SK-N-SH treated with all-trans-retinoic acid at 6 μM for 48 hours (cell line): ENCODE measurements at regions not wholly inside any gene's neighbourhood (a gene's known extent, or its start where the extent isn't known, plus 50 kb on each side); places are given as distances from the start of the nearest gene placed in this dataset.

Experiments
- RARB ChIP-seq: fragments of 250-450 bp; sonication (Bioruptor Pico); IDR thresholded peaks from 2 replicates; pipeline ENCODE4 v1.8.0; 2021; ENCODE audit warnings: mild to moderate bottlenecking, moderate library complexity
- SNAI2 ChIP-seq: fragments of 250-450 bp; sonication (Bioruptor Pico); IDR thresholded peaks from 2 replicates; pipeline ENCODE4 v1.5.0; 2020; ENCODE audit warnings: mild to moderate bottlenecking, moderate library complexity
- ZFP30 ChIP-seq: fragments of 450-650 bp; formaldehyde crosslinking; IDR thresholded peaks from 2 replicates; pipeline ENCODE4 v1.5.0; 2022; ENCODE audit warnings: mild to moderate bottlenecking, moderate library complexity
- TF ChIP-seq, protein P1 (sequence below): fragments of 250-450 bp; sonication (Bioruptor Pico); IDR thresholded peaks from 2 replicates; pipeline ENCODE4 v1.8.0; 2020; ENCODE audit warnings: mild to moderate bottlenecking, moderate library complexity, borderline replicate concordance

DNA sequence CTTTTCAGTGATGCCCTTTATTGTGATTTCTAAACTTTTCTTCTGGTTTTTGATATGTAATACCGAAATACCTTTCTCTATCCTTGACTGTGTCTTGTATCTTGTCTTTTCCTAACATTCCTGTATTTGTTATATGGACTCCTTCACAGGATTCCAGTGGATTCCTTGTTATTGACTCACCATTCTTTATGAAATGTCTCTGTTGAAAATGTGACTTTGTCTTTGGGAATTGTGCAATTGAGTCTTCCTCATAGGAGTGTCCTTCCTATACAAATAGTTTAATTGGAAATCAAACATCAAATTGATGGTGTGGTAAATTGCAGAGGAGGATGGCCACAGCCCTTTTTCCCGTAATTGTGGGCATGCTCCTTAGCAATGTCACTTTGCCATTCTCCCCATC is 296.6 kb upstream of the KITLG start:
- TF ChIP-seq, protein P1, sequence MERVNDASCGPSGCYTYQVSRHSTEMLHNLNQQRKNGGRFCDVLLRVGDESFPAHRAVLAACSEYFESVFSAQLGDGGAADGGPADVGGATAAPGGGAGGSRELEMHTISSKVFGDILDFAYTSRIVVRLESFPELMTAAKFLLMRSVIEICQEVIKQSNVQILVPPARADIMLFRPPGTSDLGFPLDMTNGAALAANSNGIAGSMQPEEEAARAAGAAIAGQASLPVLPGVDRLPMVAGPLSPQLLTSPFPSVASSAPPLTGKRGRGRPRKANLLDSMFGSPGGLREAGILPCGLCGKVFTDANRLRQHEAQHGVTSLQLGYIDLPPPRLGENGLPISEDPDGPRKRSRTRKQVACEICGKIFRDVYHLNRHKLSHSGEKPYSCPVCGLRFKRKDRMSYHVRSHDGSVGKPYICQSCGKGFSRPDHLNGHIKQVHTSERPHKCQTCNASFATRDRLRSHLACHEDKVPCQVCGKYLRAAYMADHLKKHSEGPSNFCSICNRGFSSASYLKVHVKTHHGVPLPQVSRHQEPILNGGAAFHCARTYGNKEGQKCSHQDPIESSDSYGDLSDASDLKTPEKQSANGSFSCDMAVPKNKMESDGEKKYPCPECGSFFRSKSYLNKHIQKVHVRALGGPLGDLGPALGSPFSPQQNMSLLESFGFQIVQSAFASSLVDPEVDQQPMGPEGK (CRISPR knock-in tag) = no peak
- TF ChIP-seq RARB (CRISPR knock-in tag) (no peak), ZFP30 (CRISPR knock-in tag) (no peak), SNAI2 (no peak)
